ENCODE measurements at regions not wholly inside any gene's neighbourhood (a gene's known extent, or its start where the extent isn't known, plus 50 kb on each side); places are given as distances from the start of the nearest gene placed in this dataset.
"Not testable (repeated sequence)": the region's sequence is repeated elsewhere in the genome, so short reads cannot be mapped to it uniquely, and the experiment has no call there.

DNA sequence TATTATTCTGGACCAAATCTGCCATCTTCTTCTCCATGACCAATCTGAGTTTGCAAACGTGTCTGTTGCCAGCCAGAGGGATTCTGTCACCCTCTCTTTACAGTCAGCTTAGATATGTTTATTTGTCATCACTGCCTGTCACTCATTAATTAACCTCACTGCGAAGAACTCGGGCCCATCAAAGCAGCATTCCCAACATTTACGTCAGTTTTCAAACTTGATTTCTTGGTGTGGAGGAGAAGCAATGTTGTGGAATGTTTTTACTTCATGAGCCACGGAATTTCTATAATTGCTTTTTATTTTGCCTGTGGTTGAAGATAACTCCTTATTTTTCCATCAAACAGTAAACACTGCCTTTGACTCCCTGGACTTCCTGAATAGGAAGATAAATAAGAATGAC is 91.8 kb upstream of the CNKSR3 start:
- DNase-seq (ENCODE audit: low spot score): no peak

DNA sequence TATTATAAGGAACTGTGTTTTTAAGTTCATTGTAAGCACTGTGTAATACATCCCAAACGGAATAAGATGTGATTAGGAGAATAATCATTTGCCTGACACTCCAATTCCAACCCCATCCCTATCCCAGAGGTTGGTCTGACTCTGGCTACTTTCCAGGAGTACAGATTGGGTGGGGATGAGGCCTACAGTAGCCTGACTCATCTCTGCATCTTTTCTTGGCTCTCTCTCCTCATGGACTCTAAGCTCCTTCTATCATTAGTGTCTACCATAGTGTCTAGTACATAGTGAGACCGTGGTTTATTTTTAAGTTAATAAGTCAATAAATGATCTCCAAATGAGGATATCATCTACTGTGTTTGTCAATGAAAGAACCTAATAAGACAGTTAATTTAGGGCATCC is 92.2 kb upstream of the CNKSR3 start:
- DNase-seq (ENCODE audit: low spot score): no peak

DNA sequence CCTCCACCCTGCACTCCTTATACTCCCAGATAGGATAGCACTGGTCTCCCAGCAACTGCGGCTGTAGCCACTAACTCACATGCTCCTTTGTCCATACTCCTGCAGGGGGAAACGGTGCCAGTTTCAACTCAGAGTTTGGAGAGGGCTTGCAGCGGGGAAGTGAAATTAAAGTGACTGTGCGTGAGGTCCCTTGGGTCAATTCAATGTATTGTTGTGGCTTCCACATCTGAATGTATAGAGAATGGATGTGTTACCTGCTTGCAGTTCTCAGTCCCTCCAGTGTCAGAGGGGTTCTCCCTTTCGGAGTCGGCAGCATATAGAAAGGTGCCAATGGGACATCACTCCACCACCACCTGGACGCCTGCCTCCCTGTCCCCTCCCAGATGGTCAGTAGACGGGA is 93.6 kb upstream of the CNKSR3 start:
- no peak for DNase-seq (ENCODE audit: low spot score)

DNA sequence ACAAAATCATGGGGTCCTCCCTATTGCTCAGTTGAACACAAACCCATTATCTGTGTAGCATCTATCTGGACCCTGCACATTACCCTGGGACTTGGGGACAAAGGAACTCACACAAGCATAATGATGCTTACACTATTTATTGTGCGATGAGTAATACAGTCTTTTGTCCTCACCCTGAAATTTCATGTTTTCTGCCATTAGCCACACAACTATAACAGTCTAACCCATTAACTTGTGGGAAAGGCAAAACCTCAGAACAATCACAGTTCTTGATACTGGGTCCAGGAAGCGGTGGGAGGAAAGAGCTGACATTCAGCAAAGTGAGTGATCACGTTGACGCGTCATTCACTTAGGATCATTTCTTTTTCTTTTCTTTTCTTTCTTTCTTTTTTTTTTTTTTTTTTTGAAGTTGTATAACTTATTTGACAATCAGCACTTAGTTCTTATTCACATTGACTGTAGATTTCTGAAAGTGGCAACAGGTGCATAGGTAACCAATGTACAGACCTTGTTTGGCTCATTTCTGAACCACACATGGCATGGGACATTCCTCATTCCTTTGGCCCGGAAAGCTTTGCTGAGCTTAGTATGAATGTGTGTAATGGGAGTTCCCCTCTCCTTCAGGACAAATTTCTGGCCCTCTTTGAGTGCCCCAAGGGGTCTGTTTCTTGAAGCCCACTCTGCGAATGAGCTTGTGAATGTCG is 94.8 kb upstream of the CNKSR3 start:
- DNase-seq (ENCODE audit: low spot score): no peak

DNA sequence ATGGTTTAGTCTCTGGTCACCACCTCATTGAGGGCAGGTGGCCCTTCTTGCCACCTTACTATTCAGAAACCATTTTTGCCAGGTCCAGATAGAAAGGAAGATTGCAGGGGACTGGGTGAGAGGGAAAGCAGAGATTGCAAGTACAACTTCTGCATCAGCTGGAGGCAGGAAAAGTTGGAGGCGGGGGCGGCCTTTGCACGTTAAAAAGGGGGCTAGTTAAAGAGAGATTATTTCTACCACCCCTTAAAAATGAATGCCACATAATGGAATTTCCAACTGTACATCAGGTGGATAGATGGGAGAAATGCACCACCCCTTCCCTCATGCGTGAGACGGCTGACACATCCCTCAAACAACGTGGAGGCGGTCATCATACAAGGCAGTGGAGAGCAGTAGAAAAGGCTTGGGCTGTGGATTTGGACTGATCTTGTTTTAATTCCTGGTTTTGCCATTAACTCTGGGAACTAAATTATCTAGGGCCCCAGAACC is 95.4 kb upstream of the CNKSR3 start:
- DNase-seq (ENCODE audit: low spot score): no peak

DNA sequence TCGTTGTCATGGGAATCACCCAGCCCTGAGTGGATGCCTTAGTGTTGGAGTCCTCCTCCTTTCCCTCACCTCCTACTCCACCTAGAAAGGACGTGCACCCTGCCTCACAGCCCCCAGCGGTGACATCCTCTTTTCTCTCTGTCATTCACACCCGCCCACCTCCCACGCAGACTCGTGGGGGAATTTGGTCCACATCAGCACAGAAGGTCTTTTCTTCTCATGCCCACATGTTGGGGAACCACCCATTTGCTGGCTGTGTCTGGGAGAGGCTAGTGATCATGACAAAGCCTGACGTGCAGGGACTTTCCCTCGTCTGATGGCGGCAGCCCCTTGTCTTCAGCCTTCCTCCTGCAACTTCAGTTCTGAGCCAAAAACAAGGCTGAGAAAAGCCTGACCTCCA is 96.0 kb upstream of the CNKSR3 start:
- DNase-seq (ENCODE audit: low spot score): no peak

DNA sequence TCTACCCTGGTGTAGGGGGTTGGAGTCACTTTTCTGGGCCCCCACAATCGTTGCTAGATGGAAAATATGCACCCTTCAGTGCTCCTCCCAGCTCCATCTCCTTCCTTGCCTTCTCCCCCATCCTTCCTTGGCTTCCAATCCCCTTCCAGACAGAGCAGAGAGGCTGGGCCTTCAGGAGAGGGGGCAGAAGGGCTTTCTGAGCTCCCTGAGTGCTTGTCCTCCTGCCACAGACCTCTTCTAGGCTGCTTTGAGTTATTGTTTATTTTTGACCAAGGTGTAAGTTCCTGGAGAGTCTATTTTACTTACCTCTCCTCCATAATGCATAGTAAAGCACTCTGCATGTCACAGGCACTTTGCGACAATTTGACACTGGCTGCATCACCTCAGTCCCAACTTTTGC is 96.4 kb upstream of the CNKSR3 start:
- no peak for DNase-seq (ENCODE audit: low spot score)

DNA sequence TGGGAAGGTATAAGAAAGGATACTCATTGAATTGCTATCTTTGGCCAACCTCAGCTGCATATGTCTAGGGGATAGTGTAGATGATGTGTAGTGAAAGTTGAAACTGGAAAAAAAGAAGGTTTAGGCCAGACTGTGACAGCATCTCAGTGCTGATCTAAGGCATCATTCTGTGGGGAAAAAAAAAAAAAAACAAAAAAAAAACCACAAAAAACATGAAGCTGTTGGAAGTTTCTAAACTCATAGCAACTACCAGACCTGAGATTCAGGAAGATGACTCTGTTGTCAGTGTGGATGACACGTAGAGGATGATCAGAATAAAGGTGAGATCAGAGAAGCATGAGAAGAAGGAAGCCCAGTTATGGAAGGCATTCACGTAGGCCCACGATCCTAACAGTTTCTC is 100.8 kb upstream of the CNKSR3 start:
- DNase-seq (ENCODE audit: low spot score): no peak

DNA sequence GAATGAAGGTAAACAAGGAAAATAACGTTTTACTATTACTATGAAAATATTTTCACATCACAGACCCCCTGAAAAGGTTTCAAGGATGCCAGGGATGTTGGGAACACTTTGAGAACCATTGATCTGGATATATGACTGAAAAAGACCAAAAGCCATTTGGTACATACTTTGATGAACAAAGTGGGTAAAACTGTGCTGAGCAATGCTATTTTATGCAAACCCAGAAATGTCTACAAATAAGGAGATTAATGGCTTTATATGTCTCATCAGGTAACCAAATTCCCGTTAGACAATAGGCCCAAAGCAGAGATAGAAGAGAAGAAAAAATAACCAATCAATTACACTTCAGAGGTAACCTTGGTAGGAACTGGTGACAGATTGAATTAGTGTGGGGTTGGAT is 101.4 kb upstream of the CNKSR3 start:
- no peak for DNase-seq (ENCODE audit: low spot score)

DNA sequence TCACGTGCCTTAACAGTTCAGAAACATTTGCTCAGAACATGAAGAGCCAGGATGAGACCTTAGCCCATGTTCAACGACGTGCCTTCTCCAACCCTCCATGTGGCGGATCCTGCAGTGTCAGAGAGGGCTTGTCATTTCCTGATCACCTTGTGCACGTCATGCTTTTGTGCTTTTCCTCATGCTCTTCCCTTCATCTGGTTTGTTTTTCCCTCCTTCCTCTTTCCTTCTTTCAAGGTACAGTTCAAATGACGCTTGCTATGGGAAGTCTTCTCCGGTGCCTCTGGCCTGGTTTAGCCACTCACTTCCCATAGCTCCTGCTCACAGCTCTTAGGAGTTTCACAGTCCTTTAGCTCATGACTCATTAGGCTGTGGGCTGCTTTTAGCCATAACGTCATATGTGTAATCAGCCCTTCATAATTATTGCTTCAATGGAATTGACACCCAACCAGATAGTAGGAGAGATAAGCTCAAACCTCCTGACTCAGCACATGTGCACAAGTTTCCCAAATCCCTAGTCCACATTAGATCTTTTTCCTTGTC is 102.7 kb upstream of the CNKSR3 start:
- no peak for DNase-seq (ENCODE audit: low spot score)

DNA sequence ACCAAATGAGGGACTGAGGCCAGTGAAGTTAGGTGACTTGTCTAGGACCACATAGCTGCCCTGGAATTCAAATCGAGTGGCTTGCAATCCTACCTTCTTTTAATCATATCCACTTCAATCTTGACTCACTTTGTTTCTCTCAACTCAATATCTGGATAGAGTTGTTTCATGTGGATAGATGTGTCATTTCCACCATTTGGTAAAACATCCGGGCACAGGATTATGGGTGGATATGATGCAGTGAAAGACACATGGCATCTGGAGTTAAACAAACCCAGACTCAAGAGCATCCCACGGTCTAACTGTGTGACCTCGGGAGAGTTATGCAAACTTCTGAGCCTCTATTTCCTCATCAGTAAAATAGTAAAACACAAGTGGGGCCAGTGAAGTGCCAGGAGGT is 103.6 kb upstream of the CNKSR3 start:
- no peak for DNase-seq (ENCODE audit: low spot score)

DNA sequence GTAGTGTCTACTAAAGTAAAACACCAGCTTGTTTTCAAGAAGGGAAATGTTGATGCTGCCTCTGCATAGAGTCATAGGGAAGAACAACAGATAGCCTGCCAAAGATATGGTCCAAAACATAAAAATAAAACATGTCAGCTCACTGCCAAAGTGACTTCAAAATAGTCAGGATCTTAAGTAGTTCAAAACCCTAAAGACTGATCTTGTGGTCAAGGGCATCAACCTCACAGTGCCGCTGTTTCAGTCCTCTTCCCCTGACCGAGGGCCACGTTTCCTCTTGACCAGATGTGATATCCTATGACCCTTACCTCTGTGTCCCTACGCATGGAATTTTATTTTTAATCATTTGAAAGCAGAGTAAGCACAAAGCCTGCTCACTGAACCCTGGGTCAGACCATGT is 104.2 kb upstream of the CNKSR3 start:
- DNase-seq (ENCODE audit: low spot score): no peak

DNA sequence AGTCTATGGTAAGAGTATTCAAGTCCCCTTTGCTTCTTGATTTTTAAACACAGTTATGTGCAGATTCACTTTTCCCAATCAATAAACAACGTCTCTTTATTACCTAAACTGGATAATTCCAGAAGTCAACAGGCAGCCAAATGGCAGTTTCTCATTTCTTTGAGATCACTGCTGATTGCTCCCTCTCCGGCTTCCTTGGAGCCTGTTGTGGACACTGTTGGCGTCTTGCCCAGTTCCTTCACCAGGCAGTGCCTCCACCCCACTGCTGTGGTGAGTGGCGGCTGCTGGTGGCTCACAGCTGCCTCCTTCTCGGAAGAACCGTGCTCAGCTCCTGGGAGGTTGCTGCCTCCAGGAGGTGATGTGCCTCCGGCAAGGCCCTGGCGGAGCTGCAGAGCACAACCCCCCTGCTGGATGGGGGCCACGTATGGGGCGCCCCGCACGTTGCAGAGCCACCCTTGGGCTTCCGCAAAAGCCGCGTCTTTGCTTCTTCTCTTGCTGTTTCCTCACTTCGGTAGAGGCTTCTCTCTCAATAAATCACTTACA is 105.1 kb upstream of the CNKSR3 start:
- DNase-seq (ENCODE audit: low spot score): peak; percentile 69

DNA sequence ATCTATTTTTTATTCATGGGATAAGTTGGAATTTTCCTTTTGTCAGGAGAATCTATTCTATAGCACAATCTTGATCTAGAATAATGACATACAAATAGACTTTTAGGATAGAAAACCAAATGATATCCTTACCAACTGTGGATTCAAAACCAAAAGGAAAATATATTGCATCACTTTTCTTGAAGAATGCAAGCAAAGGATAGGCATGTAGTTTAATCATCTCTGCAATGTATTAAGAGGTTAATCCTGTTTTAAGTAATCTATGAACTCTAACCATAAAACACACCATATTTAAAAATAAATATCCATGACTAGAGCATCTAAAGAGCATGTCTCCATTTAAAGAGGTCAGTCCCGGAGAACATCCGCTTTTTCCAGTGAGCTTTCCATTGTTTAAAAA is 106.7 kb upstream of the CNKSR3 start:
- no peak for DNase-seq (ENCODE audit: low spot score)

DNA sequence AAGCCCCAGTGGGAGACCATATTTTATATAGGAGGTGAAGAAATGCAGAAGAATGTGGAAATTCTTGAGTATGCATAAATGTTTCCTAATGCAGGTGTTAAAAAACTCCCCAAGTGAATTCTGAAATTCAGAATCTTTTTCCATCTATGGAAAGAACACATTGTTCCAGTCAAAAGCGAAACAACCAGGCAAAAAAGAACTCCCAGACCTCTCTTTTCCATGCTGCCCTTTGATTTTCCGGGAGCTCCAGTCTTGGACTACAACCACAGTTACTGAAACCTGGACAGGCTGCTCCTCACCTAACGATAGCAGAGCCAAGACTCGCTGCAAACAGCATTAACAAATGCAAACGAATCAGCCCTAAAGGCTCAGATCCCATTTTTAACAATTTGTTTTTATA is 108.7 kb upstream of the CNKSR3 start:
- no peak for DNase-seq (ENCODE audit: low spot score)

DNA sequence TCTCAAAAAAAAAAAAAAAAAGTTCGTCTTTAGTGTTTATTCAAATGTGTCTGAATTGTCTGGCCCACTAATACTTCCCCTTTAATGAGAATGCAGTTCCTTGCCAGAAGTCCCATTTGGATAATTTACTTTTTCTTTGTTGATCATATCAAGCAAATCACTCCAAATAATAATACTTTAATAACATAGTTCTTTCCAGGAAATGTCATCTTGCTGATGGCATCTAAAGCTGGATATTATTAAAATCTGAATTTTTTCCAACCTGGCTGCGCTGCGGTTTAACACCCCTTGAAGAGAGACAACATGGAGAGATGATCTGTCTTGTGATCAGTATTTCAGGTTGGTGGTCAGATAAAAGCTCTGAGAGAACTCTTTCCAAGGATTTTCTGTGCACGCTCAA is 111.2 kb upstream of the CNKSR3 start:
- no peak for DNase-seq (ENCODE audit: low spot score)

DNA sequence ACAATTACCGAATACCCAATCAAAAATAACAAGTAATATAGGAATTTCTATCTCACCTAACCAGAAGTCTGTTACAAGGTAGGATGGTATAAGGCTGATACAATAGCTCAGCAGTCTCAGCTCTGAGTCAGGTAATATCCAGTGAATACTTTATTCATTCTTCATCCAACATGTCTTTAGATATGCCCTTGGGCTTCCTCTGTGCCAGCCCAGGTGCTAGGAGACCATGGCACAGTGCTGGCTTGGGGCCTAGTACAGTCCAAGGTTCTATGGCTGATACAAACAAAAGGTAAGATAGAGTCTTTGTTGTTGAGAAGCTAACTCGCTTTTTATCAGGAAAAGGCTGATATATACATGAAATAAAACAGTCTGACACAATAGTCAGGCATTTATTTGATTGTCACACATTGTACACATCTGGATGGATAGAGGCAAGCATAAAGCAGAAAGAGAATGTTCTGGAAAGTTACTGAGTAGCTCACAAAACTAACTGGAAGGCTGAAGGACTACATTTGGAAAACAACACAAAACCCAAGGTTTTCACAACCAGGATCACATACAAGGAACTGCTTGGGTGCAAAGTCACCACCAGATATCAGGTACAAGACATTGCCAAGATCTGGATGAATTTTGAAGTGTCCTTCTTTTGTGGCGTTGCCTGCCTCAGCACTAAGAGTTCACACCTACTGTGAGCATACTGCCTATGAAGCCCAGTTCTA is 110.4 kb upstream of the SCAF8 start:
- no peak for DNase-seq (ENCODE audit: low spot score)

DNA sequence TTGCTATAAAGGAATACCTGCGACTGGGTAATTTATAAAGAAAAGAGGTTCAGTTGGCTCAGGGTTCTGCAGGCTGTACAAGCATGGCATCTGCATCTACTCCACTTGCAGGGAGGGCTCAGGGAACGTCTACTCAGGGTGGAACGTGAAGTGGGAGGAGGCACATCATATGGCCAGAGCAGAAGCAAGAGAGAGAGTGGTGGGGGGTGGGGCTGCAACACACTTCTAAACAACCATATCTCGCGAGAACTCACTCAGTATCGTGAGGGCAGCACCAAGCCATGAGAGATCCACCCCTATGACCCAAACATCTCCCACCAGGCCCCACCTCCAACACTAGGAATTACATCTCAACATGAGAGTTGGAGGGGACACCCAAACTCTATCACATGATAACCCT is 109.8 kb upstream of the SCAF8 start:
- no peak for DNase-seq (ENCODE audit: low spot score)

DNA sequence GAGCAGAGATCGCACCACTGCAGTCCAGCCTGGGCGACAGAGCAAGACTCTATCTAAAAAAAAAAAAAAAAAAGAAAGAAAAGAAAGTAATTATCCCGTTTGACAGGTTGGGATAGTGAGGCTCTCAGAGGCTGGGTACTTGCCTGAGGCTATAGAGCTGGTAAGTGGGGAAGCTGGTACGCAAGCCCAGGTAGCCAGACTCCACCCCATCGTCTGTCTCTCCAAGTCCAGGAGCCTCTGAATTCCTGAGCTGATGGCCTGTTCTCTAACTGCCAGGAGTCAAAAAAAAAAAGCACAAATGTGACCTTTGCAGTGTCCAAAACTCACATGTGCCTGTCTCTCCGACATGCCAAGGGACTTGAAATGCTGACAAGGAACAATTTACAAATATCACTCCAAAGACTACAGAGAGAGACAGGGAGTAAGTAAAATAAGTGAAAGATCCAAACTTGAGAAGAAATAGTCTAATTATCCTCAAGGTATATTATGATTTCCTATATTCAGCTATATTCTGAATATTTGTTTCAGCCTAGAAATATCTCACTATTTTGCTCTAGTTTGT is 109.1 kb upstream of the SCAF8 start:
- no peak for DNase-seq (ENCODE audit: low spot score)

DNA sequence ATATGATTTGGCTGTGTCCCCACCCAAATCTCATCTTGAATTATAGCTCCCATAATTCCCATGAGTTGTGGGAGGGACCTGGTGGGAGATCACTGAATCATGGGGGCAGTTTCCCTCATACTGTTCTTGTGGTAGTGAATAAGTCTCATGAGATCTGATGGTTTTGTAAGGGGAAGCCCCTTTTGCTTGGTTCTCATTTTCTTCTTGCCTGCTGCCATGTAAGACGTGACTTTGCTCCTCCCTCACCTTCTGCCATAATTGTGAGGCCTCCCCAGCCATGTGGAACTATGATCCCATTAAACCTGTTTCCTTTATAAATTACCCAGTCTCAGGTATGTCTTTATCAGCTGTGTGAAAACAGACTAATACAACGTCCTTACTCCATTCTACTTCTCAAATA is 108.5 kb upstream of the SCAF8 start:
- DNase-seq (ENCODE audit: low spot score): not testable (repeated sequence)

DNA sequence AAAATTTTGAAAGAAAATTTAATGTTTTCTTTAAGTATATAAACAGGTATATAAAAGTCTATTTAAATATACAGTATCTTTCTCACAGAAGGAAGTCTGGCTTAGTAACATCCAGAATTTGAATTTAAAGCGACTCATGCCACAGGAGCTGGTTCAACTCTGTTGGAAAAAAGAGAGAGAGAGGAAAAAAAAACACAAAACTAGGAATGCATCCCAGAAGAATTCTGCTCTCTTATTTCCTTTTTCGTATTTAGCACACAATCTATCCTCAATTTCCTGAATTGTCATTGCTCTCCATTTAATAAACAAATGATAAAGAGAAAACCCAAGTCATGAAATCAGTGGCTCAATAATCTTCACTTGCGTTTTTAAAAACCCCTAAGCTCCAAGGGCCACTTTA is 107.5 kb upstream of the SCAF8 start:
- no peak for DNase-seq (ENCODE audit: low spot score)

DNA sequence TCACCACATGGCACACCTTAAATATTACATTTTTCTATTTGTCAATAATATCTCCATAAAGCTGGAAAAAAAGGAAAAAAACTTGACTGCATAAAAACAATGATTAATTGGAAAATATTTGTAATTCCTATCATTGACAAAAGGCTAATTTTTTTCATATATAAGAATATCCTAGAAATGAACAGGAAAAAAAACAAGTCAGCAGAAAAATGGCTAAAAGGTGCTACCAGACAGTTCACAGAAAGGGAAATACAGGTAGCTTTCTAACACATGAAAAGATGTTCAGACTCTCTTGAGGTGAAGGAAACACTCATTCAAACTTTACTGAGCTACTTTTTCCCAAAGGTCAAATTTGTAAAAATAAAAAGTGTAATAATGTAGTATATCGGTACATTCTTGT is 104.1 kb upstream of the SCAF8 start:
- DNase-seq (ENCODE audit: low spot score): no peak

DNA sequence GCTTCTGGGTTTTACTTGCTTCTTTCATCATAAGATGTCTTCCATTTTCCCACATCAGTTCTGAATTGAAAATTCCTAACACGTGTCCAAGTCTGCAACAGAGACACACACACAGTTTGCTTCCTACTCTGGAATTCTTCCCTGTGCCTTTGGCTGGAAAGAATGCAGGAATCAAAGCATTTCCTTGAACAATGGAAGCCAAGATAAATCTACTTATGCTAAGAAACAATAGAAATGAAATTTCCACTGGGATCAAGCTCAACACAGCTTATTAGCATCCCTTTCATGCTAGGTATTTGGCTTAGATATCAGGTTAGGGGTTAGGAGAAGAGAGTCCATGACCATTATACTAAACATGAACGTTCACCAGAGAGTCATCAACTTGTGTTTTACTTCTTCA is 101.1 kb upstream of the SCAF8 start:
- DNase-seq (ENCODE audit: low spot score): no peak

Measured in Ammon's horn (tissue), 1 donor.